IPS-NIHi7 (cell line): ENCODE measurements at regions not wholly inside any gene's neighbourhood (a gene's known extent, or its start where the extent isn't known, plus 50 kb on each side); places are given as distances from the start of the nearest gene placed in this dataset.

Experiments
- DNase-seq: peaks from one replicate; pipeline ENCODE4 v3.0.0; 2012; ENCODE audit warnings: mixed read lengths; ENCODE audit errors: extremely low spot score

- DNase-seq: no peak
Measured at GRCh38 chr1:240672132-240672811, 60.3 kb upstream of the GREM2 start.

GRCh38 chr1:240667351-240667750 lies 55.4 kb upstream of the GREM2 start:
- no peak for DNase-seq

- DNase-seq: no peak
Measured at GRCh38 chr1:240666568-240667198, 54.7 kb upstream of the GREM2 start.

GRCh38 chr1:240663169-240663879 lies 51.4 kb upstream of the GREM2 start:
- no peak for DNase-seq
